GM12891 (cell line): ENCODE measurements at regions not wholly inside any gene's neighbourhood (a gene's known extent, or its start where the extent isn't known, plus 50 kb on each side); places are given as distances from the start of the nearest gene placed in this dataset.
A peak's percentile ranks its signal among the peaks of the same experiment; 100 is the strongest.

ENCODE experiments used
- DNase-seq: peaks from one replicate; pipeline ENCODE4 v3.0.0; 2011; ENCODE audit warnings: low spot score; ENCODE audit not compliant: insufficient read length
- FAIRE-seq: peaks from 2 replicates; lab custom pipeline; 2011; peaks lifted over from hg19 to GRCh38; lab: Jason Lieb, UNC
- PAX5 ChIP-seq: IDR thresholded peaks from 2 replicates; pipeline ENCODE4 v1.6.1; 2011; ENCODE audit warnings: low read length, moderate library complexity, mild to moderate bottlenecking; ENCODE audit not compliant: insufficient read depth, severe bottlenecking
- POLR2A ChIP-seq: IDR thresholded peaks from 2 replicates; pipeline ENCODE4 v1.6.1; 2011; ENCODE audit warnings: low read depth, low read length, control low read depth
- POLR2AphosphoS5 ChIP-seq: IDR thresholded peaks from 2 replicates; pipeline ENCODE4 v1.6.1; 2011; ENCODE audit warnings: low read depth, low read length, control low read depth
- POU2F2 ChIP-seq: IDR thresholded peaks from 2 replicates; pipeline ENCODE4 v1.6.1; 2011; ENCODE audit warnings: low read depth, mild to moderate bottlenecking, control low read depth, low read length, moderate library complexity
- SPI1 ChIP-seq: IDR thresholded peaks from 2 replicates; pipeline ENCODE4 v1.6.1; 2011; ENCODE audit warnings: low read depth, low read length, control low read depth
- TAF1 ChIP-seq: IDR thresholded peaks from 2 replicates; pipeline ENCODE4 v1.6.1; 2011; ENCODE audit warnings: low read depth, low read length, control low read depth

- no peak for TF ChIP-seq POLR2AphosphoS5
- no peak for TF ChIP-seq TAF1
- no peak for TF ChIP-seq PAX5
- TF ChIP-seq POU2F2: no peak
- no peak for TF ChIP-seq POLR2A
- TF ChIP-seq SPI1: no peak
- DNase-seq (no peak), FAIRE-seq (peak; percentile 55)
These were observed 149.2 kb upstream of the SYT10 start for GRCh38 chr12:33588725-33589405.

- DNase-seq: no peak
- FAIRE-seq: no peak
- no peak for TF ChIP-seq POU2F2
- no peak for TF ChIP-seq POLR2AphosphoS5
- no peak for TF ChIP-seq POLR2A
- no peak for TF ChIP-seq PAX5
- TF ChIP-seq SPI1: no peak
- TF ChIP-seq TAF1: no peak
These were observed 150.0 kb upstream of the SYT10 start for GRCh38 chr12:33589576-33590114.

- no peak for TF ChIP-seq POU2F2
- no peak for TF ChIP-seq PAX5
- no peak for TF ChIP-seq POLR2AphosphoS5
- TF ChIP-seq POLR2A: no peak
- no peak for TF ChIP-seq TAF1
- TF ChIP-seq SPI1: no peak
- FAIRE-seq (no peak), DNase-seq (no peak)
These were observed 154.1 kb upstream of the SYT10 start for GRCh38 chr12:33593753-33594152.

GRCh38 chr12:33596061-33596460 is 156.4 kb upstream of the SYT10 start:
- TF ChIP-seq SPI1 (no peak), POU2F2 (no peak), PAX5 (no peak), POLR2AphosphoS5 (no peak), POLR2A (no peak), TAF1 (no peak)
- DNase-seq (no peak), FAIRE-seq (no peak)

- no peak for FAIRE-seq
- no peak for DNase-seq
- no peak for TF ChIP-seq POLR2A
- TF ChIP-seq TAF1: no peak
These were observed 157.2 kb upstream of the SYT10 start for GRCh38 chr12:33596814-33597213.

- TF ChIP-seq PAX5: no peak
- TF ChIP-seq POLR2A: no peak
- no peak for TF ChIP-seq SPI1
- no peak for TF ChIP-seq TAF1
- TF ChIP-seq POLR2AphosphoS5: no peak
- no peak for TF ChIP-seq POU2F2
- no peak for DNase-seq
- FAIRE-seq: no peak
These were observed 162.9 kb upstream of the SYT10 start for GRCh38 chr12:33602515-33602914.

- DNase-seq (no peak), FAIRE-seq (no peak)
- TF ChIP-seq POU2F2 (no peak), TAF1 (no peak), SPI1 (no peak), POLR2AphosphoS5 (no peak), POLR2A (no peak), PAX5 (no peak)
These were observed 166.1 kb upstream of the SYT10 start for GRCh38 chr12:33605757-33606156.

- TF ChIP-seq TAF1: no peak
- TF ChIP-seq POU2F2: no peak
- no peak for TF ChIP-seq POLR2A
- FAIRE-seq (no peak), DNase-seq (no peak)
These were observed 170.3 kb upstream of the SYT10 start for GRCh38 chr12:33609910-33610309.

- FAIRE-seq: no peak
- DNase-seq: no peak
- TF ChIP-seq POLR2A: no peak
- no peak for TF ChIP-seq PAX5
- TF ChIP-seq SPI1: no peak
- TF ChIP-seq POU2F2: no peak
- TF ChIP-seq POLR2AphosphoS5: no peak
- TF ChIP-seq TAF1: no peak
These were observed 175.0 kb upstream of the SYT10 start for GRCh38 chr12:33614630-33615029.

- FAIRE-seq: no peak
- DNase-seq: no peak
- no peak for TF ChIP-seq SPI1
- TF ChIP-seq PAX5: no peak
- TF ChIP-seq TAF1: no peak
- TF ChIP-seq POU2F2: no peak
- no peak for TF ChIP-seq POLR2AphosphoS5
- TF ChIP-seq POLR2A: no peak
These were observed 177.6 kb upstream of the SYT10 start for GRCh38 chr12:33617218-33617617.
